RWPE2 (cell line): ENCODE measurements at regions not wholly inside any gene's neighbourhood (a gene's known extent, or its start where the extent isn't known, plus 50 kb on each side); places are given as distances from the start of the nearest gene placed in this dataset.
A peak's percentile ranks its signal among the peaks of the same experiment; 100 is the strongest.

Source experiments
- ATAC-seq: fragments of 200-7000 bp; cut with Tn5 transposase; 3 replicates; pipeline ENCODE4 v1.9.1; 2021; ENCODE audit warnings: low read depth
- DNase-seq: peaks from one replicate; pipeline ENCODE4 v3.0.0-alpha.2; 2020; ENCODE audit warnings: low spot score
- H3K27ac ChIP-seq: fragments of 450-650 bp; 2 replicates; pipeline ENCODE4 v1.5.1; 2017; ENCODE audit warnings: mild to moderate bottlenecking; ENCODE audit not compliant: poor library complexity, severe bottlenecking
- H3K27me3 ChIP-seq: fragments of 250-450 bp; sonication (Bioruptor Pico); 2 replicates; pipeline ENCODE4 v1.5.1; 2021; ENCODE audit warnings: mild to moderate bottlenecking, moderate library complexity; ENCODE audit not compliant: insufficient read depth, poor library complexity, severe bottlenecking
- H3K36me3 ChIP-seq: fragments of 250-450 bp; sonication (Bioruptor Pico); 2 replicates; pipeline ENCODE4 v1.5.1; 2020; ENCODE audit warnings: low read depth, mild to moderate bottlenecking, moderate library complexity
- H3K4me1 ChIP-seq: fragments of 250-450 bp; sonication (Bioruptor Pico); 2 replicates; pipeline ENCODE4 v1.5.1; 2021; ENCODE audit warnings: mild to moderate bottlenecking, moderate library complexity; ENCODE audit not compliant: insufficient read depth, poor library complexity, severe bottlenecking
- H3K4me3 ChIP-seq: fragments of 250-450 bp; sonication (Bioruptor Pico); 2 replicates; pipeline ENCODE4 v1.5.1; 2021; ENCODE audit warnings: mild to moderate bottlenecking, moderate library complexity; ENCODE audit not compliant: severe bottlenecking
- H3K9me3 ChIP-seq: fragments of 250-450 bp; sonication (Bioruptor Pico); 2 replicates; pipeline ENCODE4 v1.5.1; 2021; ENCODE audit warnings: mild to moderate bottlenecking, moderate library complexity; ENCODE audit not compliant: severe bottlenecking
- CTCF ChIP-seq: fragments of 450-650 bp; IDR thresholded peaks from one replicate; pipeline ENCODE4 v1.5.1; 2017; ENCODE audit warnings: mild to moderate bottlenecking, moderate library complexity; ENCODE audit not compliant: poor library complexity, severe bottlenecking

GRCh38 chr7:16933296-16934279, 51.8 kb upstream of the AGR3 start:
- H3K36me3 ChIP-seq = 0 out of 2 replicates have a peak, but pooled peaks cover 4% of the 10 kb centered on the region
- no peaks in the 10 kb centered on the region for H3K9me3 ChIP-seq
- H3K4me1 ChIP-seq = peaks cover 10% of the 10 kb centered on the region
- H3K4me3 ChIP-seq = no peak overlapping the region
- TF ChIP-seq CTCF = no peak
- DNase-seq = no peak
- no peaks in the 10 kb centered on the region for H3K27me3 ChIP-seq
- no peak for ATAC-seq
- H3K27ac ChIP-seq = no peak overlapping the region

GRCh38 chr7:16934722-16935340, 53.0 kb upstream of the AGR3 start:
- ATAC-seq (0 out of 3 replicates have a peak, but pooled peaks have one; percentile 35), DNase-seq (no peak)
- no peaks in the 10 kb centered on the region for H3K27me3 ChIP-seq
- H3K4me3 ChIP-seq = no peak overlapping the region
- peaks cover 14% of the 10 kb centered on the region for H3K4me1 ChIP-seq
- peak overlapping the region; percentile 33 for H3K27ac ChIP-seq
- H3K36me3 ChIP-seq = no peaks in the 10 kb centered on the region
- no peaks in the 10 kb centered on the region for H3K9me3 ChIP-seq
- TF ChIP-seq CTCF = no peak

- Histone ChIP-seq H3K27ac (peak overlapping the region; percentile 33), H3K9me3 (no peaks in the 10 kb centered on the region), H3K4me1 (peaks cover 14% of the 10 kb centered on the region), H3K4me3 (no peak overlapping the region), H3K36me3 (no peaks in the 10 kb centered on the region), H3K27me3 (no peaks in the 10 kb centered on the region)
- DNase-seq (no peak), ATAC-seq (peak; percentile 70)
- no peak for TF ChIP-seq CTCF
Observed at GRCh38 chr7:16935341-16935735, 53.6 kb upstream of the AGR3 start.

GRCh38 chr7:16936626-16937422, 55.0 kb upstream of the AGR3 start:
- ATAC-seq = no peak
- DNase-seq = no peak
- Histone ChIP-seq H3K27ac (peak overlapping the region; percentile 33), H3K9me3 (no peaks in the 10 kb centered on the region), H3K27me3 (no peaks in the 10 kb centered on the region), H3K36me3 (no peaks in the 10 kb centered on the region), H3K4me3 (no peak overlapping the region), H3K4me1 (peaks cover 14% of the 10 kb centered on the region)
- no peak for TF ChIP-seq CTCF
